HuH-7.5 (cell line): ENCODE measurements at regions not wholly inside any gene's neighbourhood (a gene's known extent, or its start where the extent isn't known, plus 50 kb on each side); places are given as distances from the start of the nearest gene placed in this dataset.
"Not testable (repeated sequence)": the region's sequence is repeated elsewhere in the genome, so short reads cannot be mapped to it uniquely, and the experiment has no call there.

Experiments used
- DNase-seq: peaks from one replicate; pipeline ENCODE4 v3.0.0; 2011; ENCODE audit warnings: low spot score

DNA sequence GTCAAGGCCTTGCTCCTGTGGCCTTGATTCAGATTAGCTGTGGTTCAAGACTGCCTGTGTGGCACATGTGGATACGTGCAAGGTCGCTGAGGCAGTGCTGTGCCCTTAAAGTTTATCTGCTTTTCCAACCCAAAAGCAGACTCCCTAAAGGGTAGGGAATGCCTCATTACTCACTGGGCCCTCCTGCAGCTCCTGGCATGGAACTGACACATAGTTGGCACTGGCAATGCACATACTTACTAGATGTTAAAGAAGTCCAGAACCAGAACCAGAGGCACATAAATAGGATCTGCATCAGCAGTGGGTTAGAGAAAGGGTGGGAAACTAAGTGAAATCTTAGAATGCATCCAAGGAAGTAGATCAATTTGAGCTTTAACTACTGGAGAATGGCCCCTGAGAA, 90.6 kb upstream of the MLN start:
- no peak for DNase-seq

- no peak for DNase-seq
Measured at GRCh38 chr6:33892581-33893346, 89.0 kb upstream of the MLN start.

DNA sequence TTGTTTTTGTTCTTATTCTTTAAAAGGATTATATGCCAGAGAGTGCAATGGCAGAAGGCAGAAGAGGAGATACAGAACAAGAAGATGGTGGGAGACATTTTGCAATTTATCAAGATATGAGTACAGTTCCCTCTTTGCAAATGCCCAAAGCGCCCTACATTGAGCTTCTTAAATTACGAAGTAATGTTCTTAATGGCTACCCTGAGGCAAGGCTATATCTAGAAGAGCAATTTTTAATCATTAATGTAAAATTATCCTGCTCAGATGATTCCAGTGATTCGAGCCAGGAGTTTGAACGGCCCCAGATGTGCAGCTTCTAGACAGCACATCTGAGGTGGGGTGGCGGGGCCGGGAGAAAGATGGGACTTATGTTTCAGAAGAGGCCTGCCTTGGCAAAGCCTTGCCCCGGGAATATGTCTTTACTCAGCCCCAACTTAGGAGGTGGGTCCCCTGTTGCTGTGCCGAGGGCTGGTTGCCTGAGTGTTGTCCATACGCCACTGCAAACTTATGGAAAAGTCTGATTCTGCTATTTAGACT, 84.9 kb upstream of the MLN start:
- DNase-seq: no peak

GRCh38 chr6:33888183-33888582, 84.4 kb upstream of the MLN start:
- no peak for DNase-seq

DNA sequence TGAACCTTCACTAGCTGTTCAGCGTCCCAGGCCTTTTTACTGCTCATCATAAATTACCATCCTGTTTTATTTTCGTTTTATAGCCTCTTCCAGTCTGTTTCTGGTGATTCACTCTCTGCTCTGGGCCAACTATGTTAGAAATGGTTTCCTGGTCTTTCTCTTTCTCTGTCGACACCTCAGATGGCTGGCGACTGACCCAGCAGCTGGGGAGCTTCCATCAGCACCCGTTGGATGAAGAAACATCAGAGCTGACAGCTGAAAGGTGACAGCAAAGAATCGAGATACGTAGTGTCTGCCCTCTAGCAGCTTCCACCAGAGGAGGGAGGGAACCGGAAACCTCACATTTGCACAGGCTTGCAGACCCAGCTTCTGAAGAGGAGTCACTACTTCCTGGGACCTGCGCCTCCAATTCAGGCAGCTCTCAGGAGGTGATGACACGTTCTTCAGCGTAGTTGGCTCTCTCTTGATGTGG, 82.9 kb upstream of the MLN start:
- DNase-seq: no peak

DNA sequence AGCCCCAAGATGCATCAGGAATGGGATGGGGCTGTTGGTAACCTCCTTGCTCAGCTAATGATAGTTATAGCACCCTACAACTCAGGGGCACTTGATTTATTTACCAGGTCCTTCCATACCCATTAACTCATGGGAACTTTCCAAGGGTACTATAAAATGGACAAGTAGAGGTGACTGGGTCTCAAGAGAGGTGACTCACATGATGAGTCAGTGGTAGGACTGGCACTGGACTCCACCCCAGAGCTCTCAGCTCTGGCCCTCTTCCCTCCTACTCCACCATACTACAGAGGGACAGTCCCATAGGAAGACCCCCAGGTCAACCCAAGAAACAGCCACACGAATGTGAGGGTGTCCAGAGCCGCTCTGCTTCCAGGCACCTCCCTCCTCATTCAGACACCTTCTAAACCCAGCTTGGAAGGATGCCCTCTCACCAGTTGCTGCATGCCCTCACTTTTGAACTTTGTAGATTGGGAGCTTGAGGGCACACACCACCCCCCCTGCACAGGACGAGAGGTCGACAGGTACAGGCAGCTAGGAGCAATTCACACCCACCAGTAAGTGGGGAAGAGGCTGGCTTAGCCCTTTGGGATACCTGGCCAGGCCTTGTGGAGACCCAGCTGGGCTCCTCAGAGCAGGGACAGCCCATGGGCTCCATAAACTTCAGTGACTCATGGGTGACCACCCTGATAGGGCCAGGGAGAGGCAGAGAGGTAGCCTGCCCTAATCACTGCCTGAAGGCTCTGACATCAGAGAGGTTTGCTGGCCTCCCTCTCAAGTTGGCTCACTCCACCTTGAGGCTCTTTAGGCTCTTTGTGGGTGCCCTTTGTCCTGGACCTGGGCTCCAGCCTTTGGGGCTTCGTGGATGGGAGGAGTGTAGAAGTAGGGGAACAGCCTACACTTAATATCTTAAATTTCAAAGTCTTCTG, 81.6 kb upstream of the MLN start:
- no peak for DNase-seq

DNA sequence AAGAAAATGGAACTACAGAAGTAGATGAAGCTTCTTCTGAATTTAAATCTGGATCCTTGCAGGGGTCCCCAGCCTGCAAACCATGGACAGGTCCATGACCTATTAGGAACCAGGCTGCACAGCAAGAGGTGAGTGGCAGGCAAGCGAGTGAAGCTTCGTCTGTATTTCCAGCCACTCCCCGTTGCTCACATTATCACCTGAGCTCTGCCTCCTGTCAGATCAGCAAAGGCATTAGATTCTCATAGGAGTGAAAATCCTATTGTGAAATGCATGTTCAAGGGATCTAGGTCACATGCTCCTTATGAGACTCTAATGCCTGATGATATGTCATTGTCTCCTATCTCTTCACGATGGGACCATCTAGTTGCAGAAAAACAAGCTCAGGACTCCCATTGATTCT, 79.8 kb upstream of the MLN start:
- DNase-seq: not testable (repeated sequence)

DNA sequence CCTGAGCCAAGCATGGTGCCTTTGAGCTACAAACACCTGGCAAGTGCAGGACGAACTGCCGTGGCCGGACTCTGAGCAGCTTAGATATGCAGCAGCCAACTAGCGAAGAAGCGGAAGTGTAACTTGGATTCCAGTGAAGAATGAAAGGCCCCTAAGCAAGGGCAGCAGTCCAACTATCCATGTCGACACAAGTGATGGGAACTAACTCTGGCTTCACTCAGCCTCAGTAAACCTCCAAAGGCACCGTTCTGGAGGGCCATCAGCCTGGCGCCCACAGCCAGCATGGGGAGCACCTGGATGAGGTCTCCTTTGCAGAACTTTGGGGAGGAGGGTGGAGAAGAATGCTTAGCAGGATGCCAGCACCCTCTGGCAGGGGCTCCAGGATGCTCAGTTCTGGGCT, 78.4 kb upstream of the MLN start:
- no peak for DNase-seq

DNA sequence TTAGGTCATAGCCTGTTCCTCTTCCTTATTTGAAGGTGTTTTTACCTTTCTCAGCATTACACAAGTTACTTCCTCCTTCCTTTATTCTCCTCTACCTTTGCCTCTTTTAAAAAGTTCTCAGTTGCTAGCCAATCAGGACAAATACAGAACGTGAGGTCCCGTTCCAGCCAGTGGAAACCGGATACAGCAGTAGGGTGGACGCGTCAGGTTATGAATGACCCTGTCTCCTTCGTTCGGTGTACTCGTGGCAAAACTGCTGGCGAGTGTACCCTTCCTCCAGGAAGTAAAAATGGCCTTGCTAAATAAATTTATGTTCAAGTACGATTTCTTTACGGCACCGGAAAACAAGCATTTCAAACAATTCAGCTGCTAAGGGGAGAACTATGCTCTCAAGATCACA, 77.0 kb upstream of the MLN start:
- no peak for DNase-seq

GRCh38 chr6:33880104-33880678, 76.4 kb upstream of the MLN start:
- DNase-seq: no peak

- no peak for DNase-seq
Measured at GRCh38 chr6:33878562-33878961, 74.8 kb upstream of the MLN start.

GRCh38 chr6:33877982-33878535, 74.3 kb upstream of the MLN start:
- no peak for DNase-seq

DNA sequence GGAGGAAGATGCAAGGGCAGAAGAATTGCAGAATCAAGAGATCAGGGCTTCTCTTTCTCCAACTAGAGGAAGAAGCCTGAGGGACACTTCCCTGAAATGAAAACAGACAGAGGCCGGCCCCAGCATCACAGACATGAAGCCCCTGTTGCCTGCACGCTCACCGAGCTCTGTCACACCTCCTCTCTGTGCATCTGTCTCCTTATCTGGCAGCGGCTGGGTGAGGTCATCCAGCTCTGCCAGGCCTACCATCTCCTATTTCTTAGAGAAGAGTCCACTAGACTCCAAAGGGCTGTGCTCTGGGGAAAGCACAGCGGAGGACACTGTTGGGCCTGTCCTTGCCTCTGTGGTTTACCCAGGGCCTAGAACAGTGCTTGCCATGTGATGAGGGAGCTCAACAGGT, 71.9 kb upstream of the MLN start:
- no peak for DNase-seq

GRCh38 chr6:33875141-33875581, 71.4 kb upstream of the MLN start:
- no peak for DNase-seq

DNA sequence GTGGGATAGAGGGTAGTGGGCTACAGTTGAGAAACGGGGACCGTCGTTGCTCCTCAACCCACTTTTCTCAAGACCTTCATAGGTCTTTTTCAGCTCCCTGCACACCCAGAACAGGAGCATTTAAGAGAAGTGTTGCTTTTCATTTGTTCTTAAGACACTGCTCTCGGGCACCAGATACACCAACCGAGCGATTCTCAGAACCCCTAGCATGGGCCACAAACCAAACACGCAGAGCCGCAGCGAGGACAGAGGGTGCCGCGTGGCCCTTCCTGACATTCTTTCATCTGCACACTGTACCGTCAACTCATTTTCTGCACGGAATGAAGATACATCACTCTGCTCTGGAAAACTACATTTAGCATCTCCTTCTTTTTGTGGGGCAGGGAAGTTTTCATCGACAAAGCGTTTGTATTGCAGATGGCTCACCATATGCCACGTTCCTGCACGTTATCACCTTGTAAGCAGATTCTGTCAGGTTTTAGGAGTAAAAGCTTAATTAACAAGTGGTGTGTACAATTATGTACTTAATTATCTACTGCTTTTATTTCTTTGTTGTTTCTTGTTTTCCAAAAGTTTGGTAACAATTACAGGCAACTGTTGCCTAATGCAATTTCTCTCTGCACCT, 70.4 kb upstream of the MLN start:
- DNase-seq: no peak

DNA sequence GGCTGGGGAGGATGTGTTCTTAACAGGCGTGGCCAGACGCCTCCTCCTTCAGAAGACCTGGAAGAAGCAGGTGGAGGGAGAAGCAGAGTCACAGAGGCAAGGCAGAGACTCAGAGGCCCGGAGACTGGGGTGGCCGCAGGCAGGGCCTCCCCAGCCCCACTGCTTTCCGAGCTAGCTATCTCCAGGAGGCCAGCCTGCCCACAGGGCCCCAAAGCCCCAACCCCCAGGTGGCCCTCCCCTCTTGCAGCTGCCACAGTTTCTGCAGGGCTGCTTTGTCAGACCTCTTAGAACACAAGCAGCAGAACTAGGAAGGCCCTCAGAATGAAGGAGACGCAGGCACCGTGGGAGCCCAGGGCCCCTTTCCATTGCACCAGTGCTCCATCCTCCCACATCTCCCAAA, 69.0 kb upstream of the MLN start:
- no peak for DNase-seq

- no peak for DNase-seq
Measured at GRCh38 chr6:33869826-33870423, 66.1 kb upstream of the MLN start.

DNA sequence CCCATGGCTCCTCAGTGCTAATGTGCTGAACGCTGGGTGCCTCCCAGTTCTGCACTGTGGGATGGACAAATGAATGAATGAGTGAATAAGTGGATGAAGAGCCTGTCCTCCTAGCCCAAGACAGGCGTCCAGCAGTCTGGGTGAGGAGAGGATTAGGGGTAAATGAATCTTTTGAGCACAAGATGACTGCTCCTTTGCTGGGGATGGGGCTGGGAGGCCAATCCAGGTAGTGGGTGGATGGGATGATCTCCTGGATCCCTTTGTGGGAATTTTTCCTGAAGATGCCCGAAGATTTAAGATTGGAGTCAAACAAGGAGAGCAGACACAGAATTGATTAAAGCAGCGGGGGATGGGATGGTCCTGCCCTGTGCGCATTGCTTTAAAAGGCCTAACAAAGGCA, 65.3 kb upstream of the MLN start:
- DNase-seq: no peak

- no peak for DNase-seq
Measured at GRCh38 chr6:33868141-33868540, 64.3 kb upstream of the MLN start.

DNA sequence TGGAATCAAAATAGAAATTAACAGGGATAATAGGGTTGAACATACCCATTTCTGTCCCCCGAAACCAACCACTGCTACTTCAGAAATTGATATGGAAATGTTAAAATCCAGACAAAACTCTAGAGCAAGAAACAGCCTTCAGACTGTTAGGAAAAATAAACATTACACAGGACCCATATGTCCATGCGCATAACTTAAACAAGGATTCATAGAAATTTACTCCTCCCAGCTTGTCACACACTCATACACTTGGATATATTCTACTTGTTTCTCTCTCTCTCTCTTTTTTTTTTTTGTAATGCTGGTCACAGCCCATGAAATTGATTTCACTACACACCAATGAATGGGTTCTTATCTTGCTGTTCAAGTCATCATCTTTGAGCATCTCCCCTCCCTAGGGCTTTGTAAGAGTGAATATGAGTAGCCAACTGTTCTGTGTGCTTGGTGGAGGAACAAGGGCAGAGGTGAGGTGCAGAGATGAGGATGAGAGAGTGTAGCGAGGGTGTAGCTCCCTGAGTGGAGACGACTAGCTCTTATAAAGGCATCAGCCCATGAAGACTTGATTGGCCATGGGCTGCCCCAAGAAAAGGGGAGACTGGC, 61.8 kb upstream of the MLN start:
- no peak for DNase-seq
